ENCODE measurements at regions not wholly inside any gene's neighbourhood (a gene's known extent, or its start where the extent isn't known, plus 50 kb on each side); places are given as distances from the start of the nearest gene placed in this dataset.
"Not testable (repeated sequence)": the region's sequence is repeated elsewhere in the genome, so short reads cannot be mapped to it uniquely, and the experiment has no call there.

GRCh38 chr2:131584380-131584779, 56.7 kb downstream of the CCDC74A start:
- no peak for DNase-seq (ENCODE audit: low spot score)

- no peak for DNase-seq (ENCODE audit: low spot score)
These were observed 57.3 kb downstream of the CCDC74A start for GRCh38 chr2:131584940-131585339.

GRCh38 chr2:131588152-131588873, 60.6 kb downstream of the CCDC74A start:
- no peak for DNase-seq (ENCODE audit: low spot score)

- DNase-seq (ENCODE audit: low spot score), result not testable (repeated sequence)
These were observed 61.4 kb downstream of the CCDC74A start for GRCh38 chr2:131589126-131589525.

GRCh38 chr2:131590366-131590765, 62.7 kb downstream of the CCDC74A start:
- no peak for DNase-seq (ENCODE audit: low spot score)

GRCh38 chr2:131590896-131591295, 63.2 kb downstream of the CCDC74A start:
- no peak for DNase-seq (ENCODE audit: low spot score)

- DNase-seq (ENCODE audit: low spot score), result not testable (repeated sequence)
These were observed 68.9 kb downstream of the CCDC74A start for GRCh38 chr2:131596561-131596960.

GRCh38 chr2:131602444-131602843, 74.8 kb downstream of the CCDC74A start:
- DNase-seq (ENCODE audit: low spot score), result not testable (repeated sequence)

- not testable (repeated sequence) for DNase-seq (ENCODE audit: low spot score)
These were observed 77.0 kb downstream of the CCDC74A start for GRCh38 chr2:131604652-131605051.

GRCh38 chr2:131606366-131606765, 78.7 kb downstream of the CCDC74A start:
- not testable (repeated sequence) for DNase-seq (ENCODE audit: low spot score)

- not testable (repeated sequence) for DNase-seq (ENCODE audit: low spot score)
These were observed 79.4 kb downstream of the CCDC74A start for GRCh38 chr2:131607056-131607455.

GRCh38 chr2:131614539-131614938, 86.9 kb downstream of the CCDC74A start:
- not testable (repeated sequence) for DNase-seq (ENCODE audit: low spot score)

- not testable (repeated sequence) for DNase-seq (ENCODE audit: low spot score)
These were observed 90.6 kb downstream of the CCDC74A start for GRCh38 chr2:131618320-131618719.

- DNase-seq (ENCODE audit: low spot score), result not testable (repeated sequence)
These were observed 95.2 kb downstream of the CCDC74A start for GRCh38 chr2:131622874-131623273.

GRCh38 chr2:131626011-131626410, 98.3 kb downstream of the CCDC74A start:
- not testable (repeated sequence) for DNase-seq (ENCODE audit: low spot score)

- not testable (repeated sequence) for DNase-seq (ENCODE audit: low spot score)
These were observed 98.9 kb downstream of the CCDC74A start for GRCh38 chr2:131626565-131626964.

GRCh38 chr2:131627777-131628176, 100.1 kb downstream of the CCDC74A start:
- DNase-seq (ENCODE audit: low spot score), result not testable (repeated sequence)

GRCh38 chr2:131631648-131632047, 104.0 kb downstream of the CCDC74A start:
- DNase-seq (ENCODE audit: low spot score), result not testable (repeated sequence)

GRCh38 chr2:131633405-131633804, 105.7 kb downstream of the CCDC74A start:
- DNase-seq (ENCODE audit: low spot score), result not testable (repeated sequence)

GRCh38 chr2:131633827-131634695, 106.4 kb downstream of the CCDC74A start:
- DNase-seq (ENCODE audit: low spot score), result not testable (repeated sequence)

GRCh38 chr2:131635611-131636010, 107.9 kb downstream of the CCDC74A start:
- DNase-seq (ENCODE audit: low spot score), result no peak

- DNase-seq (ENCODE audit: low spot score), result not testable (repeated sequence)
These were observed 109.1 kb downstream of the CCDC74A start for GRCh38 chr2:131636704-131637308.
